ENCODE measurements at regions not wholly inside any gene's neighbourhood (a gene's known extent, or its start where the extent isn't known, plus 50 kb on each side); places are given as distances from the start of the nearest gene placed in this dataset.

GRCh38 chr20:57943950-57944349 lies 234.1 kb upstream of the PMEPA1 start:
- Histone ChIP-seq H3K36me3 (ENCODE audit: control insufficient read depth, insufficient read depth, low read length) (no peaks in the 10 kb centered on the region), H2BK20ac (ENCODE audit: low read depth, low read length) (no peak overlapping the region), H2BK5ac (ENCODE audit: low read depth, low read length, poor library complexity, severe bottlenecking) (no peak overlapping the region), H4K8ac (ENCODE audit: low read depth in 2 of 2, low read length in 2 of 2) (no peak overlapping the region), H3K9me1 (ENCODE audit: insufficient read depth, low read length) (no peaks in the 10 kb centered on the region), H2BK15ac (ENCODE audit: low read depth, low read length) (no peak overlapping the region), H3K4me3 (ENCODE audit: insufficient read depth, low read depth, low read length) (no peak overlapping the region), H3K79me1 (ENCODE audit: low read depth in 1 of 2, low read length in 2 of 2) (no peaks in the 10 kb centered on the region), H2AK9ac (replicated peaks; ENCODE audit: low read depth, low read length, poor library complexity) (no peak overlapping the region), H2BK120ac (ENCODE audit: low read depth, low read length) (no peak overlapping the region), H2AFZ (replicated peaks; ENCODE audit: low read length, poor library complexity) (no peak overlapping the region), H3K27ac (ENCODE audit: insufficient read depth, low read length) (no peak overlapping the region), H3K14ac (replicated peaks; ENCODE audit: low read depth, low read length) (no peak overlapping the region), H2AK5ac (ENCODE audit: low read depth, low read length) (no peak overlapping the region), H3K56ac (ENCODE audit: extremely low read depth, insufficient read depth, low read length) (no peak overlapping the region), H3K4me1 (ENCODE audit: control insufficient read depth, insufficient read depth, low read length) (no peaks in the 10 kb centered on the region), H3K23ac (ENCODE audit: low read depth, low read length) (no peak overlapping the region), H4K91ac (ENCODE audit: insufficient read depth, low read depth, low read length) (no peak overlapping the region), H4K20me1 (ENCODE audit: insufficient read depth, low read length) (no peaks in the 10 kb centered on the region), H3K4ac (ENCODE audit: low read depth, low read length) (no peak overlapping the region), H3K9me3 (ENCODE audit: control insufficient read depth, insufficient read depth, low read length) (no peaks in the 10 kb centered on the region), H3K27me3 (ENCODE audit: control insufficient read depth, insufficient read depth, low read length) (peaks cover 3% of the 10 kb centered on the region), H4K5ac (ENCODE audit: low read depth, low read length) (no peak overlapping the region), H3K4me2 (ENCODE audit: low read depth, low read length) (no peak overlapping the region), H3K18ac (ENCODE audit: low read depth, low read length) (no peak overlapping the region), H3K9ac (ENCODE audit: low read depth, low read length) (no peak overlapping the region)
- no TSS peak for BruUV-seq (replicated peaks)
- in situ Hi-C loops (cut with MboI; ENCODE audit: low sequenced_read_pairs): no loop called here
- CTCF ChIA-PET: no interaction called here
- DNase-seq (no peak), ATAC-seq (ENCODE audit: low read depth) (no peak)
- POLR2A ChIA-PET (ENCODE audit: unreplicated experiment): no interaction called here
- intact Hi-C loops (cut with micrococcal nuclease): no loop called here
- WGBS, 2 experiments (ENCODE audit: extremely low coverage in 2 of 2, insufficient read length in 1 of 2): no CpG with 5 or more reads among the region's 7 CpGs
- dilution Hi-C loops (cut with HindIII; ENCODE audit: low sequenced_read_pairs, unreplicated experiment): no loop called here
- no peak for TF ChIP-seq NFE2L2 (IDR thresholded peaks at IDR 0.05; ENCODE audit: low read depth, low read length)
- TF ChIP-seq MXI1 (IDR thresholded peaks at IDR 0.05; ENCODE audit: borderline replicate concordance, low read depth, low read length): no peak
- no peak for TF ChIP-seq CEBPB (IDR thresholded peaks at IDR 0.05; ENCODE audit: low read depth, low read length)
- TF ChIP-seq SMC3 (IDR thresholded peaks at IDR 0.05; ENCODE audit: low read depth, low read length): no peak
- TF ChIP-seq CTCF (conservative IDR thresholded peaks at IDR 0.05; ENCODE audit: low read depth, low read length): no peak
- TF ChIP-seq, protein P1, sequence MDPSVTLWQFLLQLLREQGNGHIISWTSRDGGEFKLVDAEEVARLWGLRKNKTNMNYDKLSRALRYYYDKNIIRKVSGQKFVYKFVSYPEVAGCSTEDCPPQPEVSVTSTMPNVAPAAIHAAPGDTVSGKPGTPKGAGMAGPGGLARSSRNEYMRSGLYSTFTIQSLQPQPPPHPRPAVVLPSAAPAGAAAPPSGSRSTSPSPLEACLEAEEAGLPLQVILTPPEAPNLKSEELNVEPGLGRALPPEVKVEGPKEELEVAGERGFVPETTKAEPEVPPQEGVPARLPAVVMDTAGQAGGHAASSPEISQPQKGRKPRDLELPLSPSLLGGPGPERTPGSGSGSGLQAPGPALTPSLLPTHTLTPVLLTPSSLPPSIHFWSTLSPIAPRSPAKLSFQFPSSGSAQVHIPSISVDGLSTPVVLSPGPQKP (IDR thresholded peaks at IDR 0.05; ENCODE audit: borderline replicate concordance, low read depth, low read length): no peak
- no peak for TF ChIP-seq BHLHE40 (IDR thresholded peaks at IDR 0.05; ENCODE audit: low read depth, low read length)
- TF ChIP-seq CHD1 (IDR thresholded peaks at IDR 0.05; ENCODE audit: low read depth, low read length): no peak
- TF ChIP-seq MAZ (IDR thresholded peaks at IDR 0.05; ENCODE audit: borderline replicate concordance, low read depth, low read length): no peak
- TF ChIP-seq RFX5 (IDR thresholded peaks at IDR 0.05; ENCODE audit: low read depth, low read length): no peak
- no peak for TF ChIP-seq USF2 (IDR thresholded peaks at IDR 0.05; ENCODE audit: low read depth, low read length)
- no peak for TF ChIP-seq POLR2A (IDR thresholded peaks at IDR 0.05; ENCODE audit: low read depth, low read length)
- no peak for TF ChIP-seq FOS (IDR thresholded peaks at IDR 0.05; ENCODE audit: low read depth, low read length)
- no peak for TF ChIP-seq RCOR1 (IDR thresholded peaks at IDR 0.05; ENCODE audit: insufficient replicate concordance, low read length)
- TF ChIP-seq RAD21 (IDR thresholded peaks at IDR 0.05; ENCODE audit: low read length): no peak
- no peak for TF ChIP-seq MAFK (IDR thresholded peaks at IDR 0.05; ENCODE audit: low read depth, low read length)

Data from IMR-90 (cell line).